Mucosa of descending colon (tissue), 3 donors: ENCODE measurements at regions not wholly inside any gene's neighbourhood (a gene's known extent, or its start where the extent isn't known, plus 50 kb on each side); places are given as distances from the start of the nearest gene placed in this dataset.
A peak's percentile ranks its signal among the peaks of the same experiment; 100 is the strongest.

Source experiments
- ATAC-seq: fragments of 200-7000 bp; cut with Tn5 transposase; one replicate; pipeline ENCODE4 v1.9.1; 2020; ENCODE audit warnings: mild to moderate bottlenecking, moderate library complexity
- DNase-seq, 3 donors: peaks; one replicate each; pipeline ENCODE4 v3.0.0-alpha.2; 2020
- H3K36me3 ChIP-seq: fragments of 200-600 bp; one replicate; pipeline ENCODE4 v1.8.0; 2021; ENCODE audit warnings: low read depth, mild to moderate bottlenecking
- H3K4me1 ChIP-seq: fragments of 200-600 bp; one replicate; pipeline ENCODE4 v1.8.0; 2021; ENCODE audit warnings: low read depth, mild to moderate bottlenecking
- H3K4me3 ChIP-seq: fragments of 200-600 bp; one replicate; pipeline ENCODE4 v1.8.0; 2021; ENCODE audit warnings: mild to moderate bottlenecking
- H3K9me3 ChIP-seq: fragments of 200-600 bp; one replicate; pipeline ENCODE4 v1.8.0; 2021; ENCODE audit warnings: mild to moderate bottlenecking
- intact Hi-C, 2 donors: fragments of 100-400 bp; cut with DNase I in 1 of 2; cut with micrococcal nuclease in 1 of 2; formaldehyde crosslinking; loops; one replicate each; pipeline versions ENCODE4 v1.11.0 to v1.11.1; 2022; cut with DNase I, micrococcal nuclease
- TF ChIP-seq, protein P1 (sequence below): fragments of 200-600 bp; IDR thresholded peaks from one replicate; pipeline ENCODE4 v1.8.0; 2022; ENCODE audit warnings: antibody characterized with exemption, mild to moderate bottlenecking
- donor health status: DM: no; HTN: no; CAD: no; lungs with moderate emphysema.
- donor health status: DM: no; HTN: no; CAD: no.
- donor health status: DM: no; HTN: yes; CAD: no.

DNA sequence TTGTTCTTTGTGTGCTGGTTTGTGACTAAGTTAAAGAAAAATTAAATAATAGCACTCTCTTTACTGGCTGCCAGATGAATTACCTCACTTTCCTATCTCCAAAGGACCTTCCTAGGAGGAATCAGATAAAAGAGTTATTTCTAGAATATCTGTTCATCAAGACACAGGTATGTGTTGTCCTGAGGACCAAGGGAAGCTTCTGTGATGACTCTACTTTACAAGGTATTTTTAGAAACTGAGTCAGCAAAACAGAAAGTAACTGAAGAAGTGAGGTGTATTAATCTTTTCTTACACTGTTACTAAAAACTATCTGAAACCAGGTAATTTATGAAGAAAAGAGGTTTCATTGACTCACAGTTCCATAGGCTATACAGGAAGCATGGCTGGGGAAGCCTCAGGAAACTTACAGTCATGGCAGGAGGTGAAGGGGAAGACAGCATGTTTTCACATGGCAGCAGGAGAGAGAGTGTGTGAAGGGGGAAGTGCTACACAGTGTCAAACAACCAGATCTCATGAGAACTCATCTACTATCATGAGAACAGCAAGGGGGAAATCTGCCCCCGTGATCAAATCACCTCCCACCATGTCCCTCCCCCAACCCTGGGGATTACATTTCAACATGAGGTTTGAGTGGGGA lies 189.2 kb upstream of the DMAC1 start:
- TF ChIP-seq, protein P1, sequence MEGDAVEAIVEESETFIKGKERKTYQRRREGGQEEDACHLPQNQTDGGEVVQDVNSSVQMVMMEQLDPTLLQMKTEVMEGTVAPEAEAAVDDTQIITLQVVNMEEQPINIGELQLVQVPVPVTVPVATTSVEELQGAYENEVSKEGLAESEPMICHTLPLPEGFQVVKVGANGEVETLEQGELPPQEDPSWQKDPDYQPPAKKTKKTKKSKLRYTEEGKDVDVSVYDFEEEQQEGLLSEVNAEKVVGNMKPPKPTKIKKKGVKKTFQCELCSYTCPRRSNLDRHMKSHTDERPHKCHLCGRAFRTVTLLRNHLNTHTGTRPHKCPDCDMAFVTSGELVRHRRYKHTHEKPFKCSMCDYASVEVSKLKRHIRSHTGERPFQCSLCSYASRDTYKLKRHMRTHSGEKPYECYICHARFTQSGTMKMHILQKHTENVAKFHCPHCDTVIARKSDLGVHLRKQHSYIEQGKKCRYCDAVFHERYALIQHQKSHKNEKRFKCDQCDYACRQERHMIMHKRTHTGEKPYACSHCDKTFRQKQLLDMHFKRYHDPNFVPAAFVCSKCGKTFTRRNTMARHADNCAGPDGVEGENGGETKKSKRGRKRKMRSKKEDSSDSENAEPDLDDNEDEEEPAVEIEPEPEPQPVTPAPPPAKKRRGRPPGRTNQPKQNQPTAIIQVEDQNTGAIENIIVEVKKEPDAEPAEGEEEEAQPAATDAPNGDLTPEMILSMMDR: no peak
- intact Hi-C loops: no loop called here
- no peaks in the 10 kb centered on the region for H3K36me3 ChIP-seq
- no peak for DNase-seq
- ATAC-seq: no peak
- no peaks in the 10 kb centered on the region for H3K4me1 ChIP-seq
- no peaks in the 10 kb centered on the region for H3K9me3 ChIP-seq
- no peak overlapping the region for H3K4me3 ChIP-seq

DNA sequence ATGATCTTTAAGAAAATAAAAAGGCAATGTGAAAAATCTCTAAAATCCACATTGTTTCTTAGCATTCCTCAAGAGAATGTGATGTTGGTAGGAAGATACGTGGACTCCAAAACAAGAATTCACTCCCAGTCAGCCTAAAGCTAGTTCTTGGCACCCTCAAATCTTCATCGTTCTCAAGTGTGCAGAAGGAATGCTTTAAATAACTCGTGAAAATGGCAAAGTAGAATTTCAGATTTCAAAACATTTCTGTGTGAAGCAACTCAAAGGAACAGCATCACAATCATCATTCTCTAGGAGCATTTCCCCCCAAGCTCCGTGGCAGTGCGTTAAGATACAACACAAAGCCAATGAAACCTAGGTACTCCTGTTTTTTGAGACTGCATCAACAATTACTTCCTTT lies 185.1 kb upstream of the DMAC1 start:
- TF ChIP-seq, protein P1: no peak
- H3K9me3 ChIP-seq: no peaks in the 10 kb centered on the region
- H3K4me1 ChIP-seq: no peaks in the 10 kb centered on the region
- DNase-seq: no peak
- H3K36me3 ChIP-seq: no peaks in the 10 kb centered on the region
- H3K4me3 ChIP-seq: no peak overlapping the region
- intact Hi-C loops: no loop called here
- ATAC-seq: no peak

DNA sequence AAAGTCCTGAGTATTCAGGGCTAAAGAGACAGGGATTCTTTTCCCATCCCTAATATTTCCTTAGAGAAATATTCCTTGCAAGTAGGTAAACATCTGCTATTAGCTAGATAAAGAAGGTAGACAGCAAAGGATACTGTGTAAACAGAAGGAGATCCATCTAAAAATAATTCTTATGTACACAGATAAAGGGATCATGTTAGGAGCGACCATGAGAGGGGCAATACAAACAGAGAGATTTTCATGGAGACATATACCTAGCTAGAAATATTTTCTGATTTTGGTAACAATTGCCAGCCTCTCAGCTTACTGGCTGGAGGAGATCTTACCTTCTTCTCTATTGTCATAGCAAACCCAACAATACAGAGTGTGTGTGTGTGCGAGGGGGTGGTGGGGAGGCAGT lies 184.6 kb upstream of the DMAC1 start:
- H3K4me3 ChIP-seq: no peak overlapping the region
- H3K4me1 ChIP-seq: no peaks in the 10 kb centered on the region
- H3K9me3 ChIP-seq: no peaks in the 10 kb centered on the region
- DNase-seq (no peak), ATAC-seq (no peak)
- no peaks in the 10 kb centered on the region for H3K36me3 ChIP-seq
- TF ChIP-seq, protein P1: no peak
- intact Hi-C loops: no loop called here

DNA sequence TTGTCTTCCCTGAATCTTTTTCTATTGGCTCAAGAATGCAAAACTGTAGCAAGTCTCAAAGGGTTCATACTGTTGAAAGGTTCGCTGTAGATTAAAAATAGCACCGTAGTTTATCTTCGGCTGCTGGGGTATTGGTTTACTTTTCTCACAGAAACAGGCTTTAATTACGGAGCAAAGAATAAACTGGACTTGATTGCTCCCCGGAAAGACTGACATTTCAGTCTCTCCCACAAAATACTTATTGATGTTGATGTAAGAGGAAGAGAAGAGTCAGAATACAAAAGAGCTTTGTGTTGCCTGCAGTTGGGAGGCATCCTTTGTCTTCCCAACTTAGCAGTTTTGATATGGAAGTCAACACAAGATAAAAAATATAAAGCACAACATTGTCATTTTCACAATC lies 183.9 kb upstream of the DMAC1 start:
- TF ChIP-seq, protein P1: no peak
- no peaks in the 10 kb centered on the region for H3K4me1 ChIP-seq
- H3K4me3 ChIP-seq: no peak overlapping the region
- H3K36me3 ChIP-seq: no peaks in the 10 kb centered on the region
- DNase-seq: no peak
- intact Hi-C loops: no loop called here
- H3K9me3 ChIP-seq: no peaks in the 10 kb centered on the region
- ATAC-seq: peak; percentile 82

DNA sequence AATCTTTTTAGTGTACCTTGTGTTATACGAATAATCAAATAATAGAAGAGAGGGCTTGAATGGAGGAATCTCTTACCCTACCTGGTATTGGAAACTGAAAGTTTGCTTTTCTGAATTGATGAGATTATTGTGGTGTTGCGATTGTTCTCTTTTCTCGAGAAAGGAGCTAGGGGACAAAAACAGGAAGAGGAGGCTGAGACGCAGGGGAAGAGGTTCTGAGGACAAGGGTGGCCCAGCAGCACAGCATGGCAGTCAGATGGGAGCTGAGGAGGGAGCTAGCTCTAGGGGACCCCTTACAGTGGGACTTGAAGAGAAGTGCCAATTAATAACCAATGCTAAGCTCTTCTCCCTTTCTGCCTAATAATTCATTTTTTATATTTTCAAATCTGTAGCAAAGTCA lies 183.3 kb upstream of the DMAC1 start:
- intact Hi-C loops: no loop called here
- ATAC-seq: peak; percentile 58
- DNase-seq: peak in 1 of 3 donors; percentile 26
- no peak overlapping the region for H3K4me3 ChIP-seq
- TF ChIP-seq, protein P1: no peak
- no peaks in the 10 kb centered on the region for H3K4me1 ChIP-seq
- no peaks in the 10 kb centered on the region for H3K36me3 ChIP-seq
- no peaks in the 10 kb centered on the region for H3K9me3 ChIP-seq
